ENCODE measurements at regions not wholly inside any gene's neighbourhood (a gene's known extent, or its start where the extent isn't known, plus 50 kb on each side); places are given as distances from the start of the nearest gene placed in this dataset.
"Not testable (repeated sequence)": the region's sequence is repeated elsewhere in the genome, so short reads cannot be mapped to it uniquely, and the experiment has no call there.

DNA sequence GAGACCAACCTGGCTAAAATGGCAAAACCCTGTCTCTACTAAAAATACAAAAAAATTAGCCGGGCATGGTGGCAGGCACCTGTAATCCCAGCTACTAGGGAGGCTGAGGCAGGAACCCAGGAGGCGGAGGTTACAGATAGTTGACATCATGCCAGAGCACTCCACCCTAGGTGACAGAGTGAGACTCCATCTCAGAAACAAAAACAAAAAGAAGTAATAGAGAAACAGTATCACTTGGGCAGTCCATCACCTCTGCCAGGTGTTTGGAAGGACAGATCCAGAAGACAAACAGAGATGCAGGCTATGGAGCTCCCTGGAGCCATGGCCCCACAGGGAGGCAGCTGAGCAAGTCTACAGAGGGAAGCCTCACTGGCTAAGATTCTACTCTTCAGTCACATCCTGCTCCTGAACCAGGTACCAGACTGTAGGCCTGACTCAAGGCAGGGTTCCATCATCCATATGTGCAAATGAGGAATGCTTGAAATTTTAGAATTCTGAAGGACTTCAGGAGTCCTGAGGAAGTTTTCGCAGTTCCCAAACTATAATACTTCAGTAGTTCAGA, 81.4 kb upstream of the CPEB2 start:
- no peak overlapping the region for H3K4me3 ChIP-seq (ENCODE audit: low read depth, low read length)
- H3K9me3 ChIP-seq (ENCODE audit: severe bottlenecking) = peaks cover 2% of the 10 kb centered on the region
- no peak for DNase-seq
- H3K27me3 ChIP-seq (ENCODE audit: insufficient read depth, low read depth, severe bottlenecking) = no peaks in the 10 kb centered on the region
- H3K27ac ChIP-seq = no peak overlapping the region
- TF ChIP-seq CTCF (IDR thresholded peaks at IDR 0.05; ENCODE audit: low read depth, low read length) = no peak
- no peaks in the 10 kb centered on the region for H3K36me3 ChIP-seq

GRCh38 chr4:14921781-14922180, 80.5 kb upstream of the CPEB2 start:
- not testable (repeated sequence) for H3K27me3 ChIP-seq (ENCODE audit: insufficient read depth, low read depth, severe bottlenecking); H3K36me3 ChIP-seq; DNase-seq; H3K9me3 ChIP-seq (ENCODE audit: severe bottlenecking); H3K27ac ChIP-seq; H3K4me3 ChIP-seq (ENCODE audit: low read depth, low read length)

GRCh38 chr4:14924076-14924811, 78.0 kb upstream of the CPEB2 start:
- no peak for DNase-seq
- no peak for TF ChIP-seq CTCF (IDR thresholded peaks at IDR 0.05; ENCODE audit: low read depth, low read length)
- peaks cover 2% of the 10 kb centered on the region for H3K9me3 ChIP-seq (ENCODE audit: severe bottlenecking)
- no peak overlapping the region for H3K4me3 ChIP-seq (ENCODE audit: low read depth, low read length)
- no peaks in the 10 kb centered on the region for H3K27me3 ChIP-seq (ENCODE audit: insufficient read depth, low read depth, severe bottlenecking)
- H3K27ac ChIP-seq = no peak overlapping the region
- H3K36me3 ChIP-seq = no peaks in the 10 kb centered on the region

GRCh38 chr4:14924812-14925344, 77.4 kb upstream of the CPEB2 start:
- Histone ChIP-seq H3K27ac (no peak overlapping the region), H3K4me3 (ENCODE audit: low read depth, low read length) (no peak overlapping the region), H3K27me3 (ENCODE audit: insufficient read depth, low read depth, severe bottlenecking) (no peaks in the 10 kb centered on the region), H3K9me3 (ENCODE audit: severe bottlenecking) (peaks cover under 1% of the 10 kb centered on the region), H3K36me3 (no peaks in the 10 kb centered on the region)
- no peak for DNase-seq
- TF ChIP-seq CTCF (IDR thresholded peaks at IDR 0.05; ENCODE audit: low read depth, low read length) = no peak

DNA sequence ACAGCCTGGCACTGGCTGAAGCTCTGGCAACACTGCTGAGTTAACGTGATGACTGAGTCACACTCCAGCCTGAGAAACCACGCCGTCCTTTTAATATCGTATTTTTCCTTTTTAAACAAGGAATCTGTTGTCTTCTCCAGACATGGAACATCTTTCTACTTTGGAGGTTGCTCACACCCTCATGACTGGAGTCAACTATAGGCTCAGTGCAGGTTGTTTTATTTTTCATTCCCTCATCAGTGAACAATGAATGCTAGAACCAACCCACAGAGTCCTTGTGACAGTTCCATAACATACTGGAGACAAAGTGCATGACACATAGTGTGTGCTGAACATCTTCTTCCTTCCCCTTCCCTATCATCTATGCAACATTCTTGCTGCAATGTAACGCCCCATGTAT, 76.8 kb upstream of the CPEB2 start:
- TF ChIP-seq CTCF (IDR thresholded peaks at IDR 0.05; ENCODE audit: low read depth, low read length) = no peak
- H3K9me3 ChIP-seq (ENCODE audit: severe bottlenecking) = no peaks in the 10 kb centered on the region
- no peaks in the 10 kb centered on the region for H3K27me3 ChIP-seq (ENCODE audit: insufficient read depth, low read depth, severe bottlenecking)
- H3K36me3 ChIP-seq = no peaks in the 10 kb centered on the region
- H3K27ac ChIP-seq = no peak overlapping the region
- no peak for DNase-seq
- H3K4me3 ChIP-seq (ENCODE audit: low read depth, low read length) = no peak overlapping the region

DNA sequence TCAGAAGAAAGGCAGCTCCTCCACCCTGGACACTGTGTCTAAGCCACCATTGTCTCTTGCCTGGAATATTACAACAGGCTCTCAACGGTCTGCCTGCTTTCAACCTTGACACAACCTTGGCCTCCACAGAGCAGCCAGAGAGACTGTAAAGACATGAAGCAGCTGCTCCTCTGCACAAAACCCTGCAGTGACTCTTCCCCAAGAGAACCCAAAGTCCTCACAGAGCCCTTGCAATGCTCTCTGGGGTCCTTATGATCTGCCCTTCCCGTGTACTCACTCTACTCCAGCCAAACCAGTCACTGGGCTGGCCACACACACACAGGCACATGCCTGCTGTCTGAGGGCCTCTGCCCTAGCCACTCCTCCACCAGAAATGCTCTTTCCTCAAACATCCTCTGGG, 75.9 kb upstream of the CPEB2 start:
- no peak for TF ChIP-seq CTCF (IDR thresholded peaks at IDR 0.05; ENCODE audit: low read depth, low read length)
- no peaks in the 10 kb centered on the region for H3K9me3 ChIP-seq (ENCODE audit: severe bottlenecking)
- no peaks in the 10 kb centered on the region for H3K27me3 ChIP-seq (ENCODE audit: insufficient read depth, low read depth, severe bottlenecking)
- no peak overlapping the region for H3K4me3 ChIP-seq (ENCODE audit: low read depth, low read length)
- no peak for DNase-seq
- no peaks in the 10 kb centered on the region for H3K36me3 ChIP-seq
- H3K27ac ChIP-seq = no peak overlapping the region
